IPS-15b (cell line): ENCODE measurements at regions not wholly inside any gene's neighbourhood (a gene's known extent, or its start where the extent isn't known, plus 50 kb on each side); places are given as distances from the start of the nearest gene placed in this dataset.

Experiments used
- H3K27me3 ChIP-seq: one replicate; pipeline ENCODE4 v1.6.1; 2013; ENCODE audit warnings: low read length; ENCODE audit not compliant: control insufficient read depth, insufficient read depth
- H3K36me3 ChIP-seq: one replicate; pipeline ENCODE4 v1.6.1; 2013; ENCODE audit warnings: low read length; ENCODE audit not compliant: control insufficient read depth, insufficient read depth
- H3K4me1 ChIP-seq: one replicate; pipeline ENCODE4 v1.6.1; 2013; ENCODE audit warnings: mild to moderate bottlenecking, low read length; ENCODE audit not compliant: control insufficient read depth, insufficient read depth
- H3K4me3 ChIP-seq: one replicate; pipeline ENCODE4 v1.5.1; 2013; ENCODE audit warnings: low read depth, low read length
- H3K9ac ChIP-seq: one replicate; pipeline ENCODE4 v1.6.1; 2013; ENCODE audit warnings: low read depth, mild to moderate bottlenecking, low read length
- H3K9me3 ChIP-seq: one replicate; pipeline ENCODE4 v1.6.1; 2013; ENCODE audit warnings: mild to moderate bottlenecking, low read length; ENCODE audit not compliant: control insufficient read depth, insufficient read depth

- Histone ChIP-seq H3K4me1 (no peaks in the 10 kb centered on the region), H3K9me3 (no peaks in the 10 kb centered on the region)
These were observed 192.8 kb downstream of the LTN1 start for GRCh38 chr21:28799926-28800325.

GRCh38 chr21:28798798-28799197, 193.9 kb downstream of the LTN1 start:
- H3K9me3 ChIP-seq = no peaks in the 10 kb centered on the region
- no peak overlapping the region for H3K9ac ChIP-seq
- no peaks in the 10 kb centered on the region for H3K27me3 ChIP-seq

More at GRCh38 chr21:28799926-28800325, 192.8 kb downstream of the LTN1 start:
- Histone ChIP-seq H3K4me3 (no peak overlapping the region), H3K36me3 (no peaks in the 10 kb centered on the region), H3K9ac (no peak overlapping the region), H3K27me3 (no peaks in the 10 kb centered on the region)

GRCh38 chr21:28795251-28795650, 197.4 kb downstream of the LTN1 start:
- Histone ChIP-seq H3K9me3 (no peaks in the 10 kb centered on the region), H3K4me1 (peaks cover 3% of the 10 kb centered on the region), H3K27me3 (no peaks in the 10 kb centered on the region), H3K9ac (no peak overlapping the region), H3K36me3 (no peaks in the 10 kb centered on the region), H3K4me3 (no peak overlapping the region)

More at GRCh38 chr21:28798798-28799197, 193.9 kb downstream of the LTN1 start:
- Histone ChIP-seq H3K4me1 (peaks cover 3% of the 10 kb centered on the region), H3K36me3 (no peaks in the 10 kb centered on the region), H3K4me3 (no peak overlapping the region)

GRCh38 chr21:28794371-28794851, 198.3 kb downstream of the LTN1 start:
- Histone ChIP-seq H3K27me3 (no peaks in the 10 kb centered on the region), H3K4me1 (peaks cover 3% of the 10 kb centered on the region), H3K9me3 (no peaks in the 10 kb centered on the region), H3K9ac (no peak overlapping the region), H3K36me3 (no peaks in the 10 kb centered on the region), H3K4me3 (no peak overlapping the region)

GRCh38 chr21:28793043-28793442, 199.6 kb downstream of the LTN1 start:
- H3K4me1 ChIP-seq = peaks cover 3% of the 10 kb centered on the region
- H3K36me3 ChIP-seq = no peaks in the 10 kb centered on the region
- no peaks in the 10 kb centered on the region for H3K27me3 ChIP-seq
- no peaks in the 10 kb centered on the region for H3K9me3 ChIP-seq
- H3K4me3 ChIP-seq = no peak overlapping the region
- H3K9ac ChIP-seq = no peak overlapping the region

- H3K9me3 ChIP-seq = no peaks in the 10 kb centered on the region
- no peaks in the 10 kb centered on the region for H3K27me3 ChIP-seq
- peaks cover 3% of the 10 kb centered on the region for H3K4me1 ChIP-seq
- no peaks in the 10 kb centered on the region for H3K36me3 ChIP-seq
- no peak overlapping the region for H3K9ac ChIP-seq
- no peak overlapping the region for H3K4me3 ChIP-seq
These were observed 200.9 kb downstream of the LTN1 start for GRCh38 chr21:28791595-28792282.

- H3K27me3 ChIP-seq = no peaks in the 10 kb centered on the region
- H3K4me1 ChIP-seq = peaks cover 3% of the 10 kb centered on the region
- no peak overlapping the region for H3K4me3 ChIP-seq
- H3K36me3 ChIP-seq = no peaks in the 10 kb centered on the region
- no peaks in the 10 kb centered on the region for H3K9me3 ChIP-seq
- H3K9ac ChIP-seq = no peak overlapping the region
These were observed 202.3 kb downstream of the LTN1 start for GRCh38 chr21:28790335-28790734.

GRCh38 chr21:28789523-28789922, 203.2 kb downstream of the LTN1 start:
- Histone ChIP-seq H3K4me3 (no peak overlapping the region), H3K36me3 (no peaks in the 10 kb centered on the region), H3K4me1 (peaks cover 1% of the 10 kb centered on the region), H3K9me3 (no peaks in the 10 kb centered on the region), H3K9ac (no peak overlapping the region), H3K27me3 (no peaks in the 10 kb centered on the region)

- Histone ChIP-seq H3K9me3 (no peaks in the 10 kb centered on the region), H3K4me1 (no peaks in the 10 kb centered on the region), H3K27me3 (no peaks in the 10 kb centered on the region), H3K4me3 (no peak overlapping the region), H3K9ac (no peak overlapping the region), H3K36me3 (no peaks in the 10 kb centered on the region)
These were observed 204.6 kb downstream of the LTN1 start for GRCh38 chr21:28788030-28788429.

GRCh38 chr21:28783641-28784185, 209.0 kb downstream of the LTN1 start:
- Histone ChIP-seq H3K4me3 (no peak overlapping the region), H3K9me3 (no peaks in the 10 kb centered on the region), H3K4me1 (no peaks in the 10 kb centered on the region), H3K36me3 (no peaks in the 10 kb centered on the region), H3K9ac (no peak overlapping the region), H3K27me3 (no peaks in the 10 kb centered on the region)

GRCh38 chr21:28781602-28782276, 210.9 kb downstream of the LTN1 start:
- H3K4me3 ChIP-seq = no peak overlapping the region
- no peak overlapping the region for H3K9ac ChIP-seq
- no peaks in the 10 kb centered on the region for H3K27me3 ChIP-seq
- no peaks in the 10 kb centered on the region for H3K36me3 ChIP-seq
- H3K4me1 ChIP-seq = no peaks in the 10 kb centered on the region
- no peaks in the 10 kb centered on the region for H3K9me3 ChIP-seq

GRCh38 chr21:28779914-28780313, 212.8 kb downstream of the LTN1 start:
- Histone ChIP-seq H3K4me3 (no peak overlapping the region), H3K9ac (no peak overlapping the region), H3K27me3 (no peaks in the 10 kb centered on the region), H3K4me1 (no peaks in the 10 kb centered on the region), H3K36me3 (no peaks in the 10 kb centered on the region), H3K9me3 (no peaks in the 10 kb centered on the region)
